ENCODE measurements at regions not wholly inside any gene's neighbourhood (a gene's known extent, or its start where the extent isn't known, plus 50 kb on each side); places are given as distances from the start of the nearest gene placed in this dataset.
A peak's percentile ranks its signal among the peaks of the same experiment; 100 is the strongest.

- DNase-seq: no peak
These were observed 425.3 kb downstream of the DUSP10 start for GRCh38 chr1:221316491-221317056.

- no peak for DNase-seq
These were observed 424.4 kb downstream of the DUSP10 start for GRCh38 chr1:221317537-221317936.

GRCh38 chr1:221327954-221328353, 413.9 kb downstream of the DUSP10 start:
- DNase-seq: no peak

GRCh38 chr1:221328371-221328770, 413.5 kb downstream of the DUSP10 start:
- DNase-seq: no peak

- no peak for DNase-seq
These were observed 410.4 kb downstream of the DUSP10 start for GRCh38 chr1:221331273-221332183.

- DNase-seq: no peak
These were observed 407.8 kb downstream of the DUSP10 start for GRCh38 chr1:221334062-221334461.

GRCh38 chr1:221335161-221336101, 406.5 kb downstream of the DUSP10 start:
- DNase-seq: peak; percentile 91

- DNase-seq: no peak
These were observed 405.8 kb downstream of the DUSP10 start for GRCh38 chr1:221336126-221336525.

GRCh38 chr1:221337106-221337505, 404.8 kb downstream of the DUSP10 start:
- no peak for DNase-seq

GRCh38 chr1:221343136-221343535, 398.8 kb downstream of the DUSP10 start:
- DNase-seq: no peak

GRCh38 chr1:221343607-221344006, 398.3 kb downstream of the DUSP10 start:
- no peak for DNase-seq

- DNase-seq: no peak
These were observed 397.2 kb downstream of the DUSP10 start for GRCh38 chr1:221344693-221345092.

GRCh38 chr1:221347706-221348105, 394.2 kb downstream of the DUSP10 start:
- no peak for DNase-seq

GRCh38 chr1:221350091-221350490, 391.8 kb downstream of the DUSP10 start:
- no peak for DNase-seq

- DNase-seq: no peak
These were observed 385.2 kb downstream of the DUSP10 start for GRCh38 chr1:221356693-221357092.

GRCh38 chr1:221363039-221363438, 378.9 kb downstream of the DUSP10 start:
- DNase-seq: no peak

- DNase-seq: no peak
These were observed 375.3 kb downstream of the DUSP10 start for GRCh38 chr1:221366495-221367110.

- no peak for DNase-seq
These were observed 370.2 kb downstream of the DUSP10 start for GRCh38 chr1:221371705-221372104.

GRCh38 chr1:221373795-221374194, 368.1 kb downstream of the DUSP10 start:
- DNase-seq: no peak

- no peak for DNase-seq
These were observed 365.6 kb downstream of the DUSP10 start for GRCh38 chr1:221376286-221376685.

- no peak for DNase-seq
These were observed 359.8 kb downstream of the DUSP10 start for GRCh38 chr1:221381910-221382623.

GRCh38 chr1:221392453-221392852, 349.4 kb downstream of the DUSP10 start:
- DNase-seq: no peak
